ENCODE measurements at regions not wholly inside any gene's neighbourhood (a gene's known extent, or its start where the extent isn't known, plus 50 kb on each side); places are given as distances from the start of the nearest gene placed in this dataset.

DNA sequence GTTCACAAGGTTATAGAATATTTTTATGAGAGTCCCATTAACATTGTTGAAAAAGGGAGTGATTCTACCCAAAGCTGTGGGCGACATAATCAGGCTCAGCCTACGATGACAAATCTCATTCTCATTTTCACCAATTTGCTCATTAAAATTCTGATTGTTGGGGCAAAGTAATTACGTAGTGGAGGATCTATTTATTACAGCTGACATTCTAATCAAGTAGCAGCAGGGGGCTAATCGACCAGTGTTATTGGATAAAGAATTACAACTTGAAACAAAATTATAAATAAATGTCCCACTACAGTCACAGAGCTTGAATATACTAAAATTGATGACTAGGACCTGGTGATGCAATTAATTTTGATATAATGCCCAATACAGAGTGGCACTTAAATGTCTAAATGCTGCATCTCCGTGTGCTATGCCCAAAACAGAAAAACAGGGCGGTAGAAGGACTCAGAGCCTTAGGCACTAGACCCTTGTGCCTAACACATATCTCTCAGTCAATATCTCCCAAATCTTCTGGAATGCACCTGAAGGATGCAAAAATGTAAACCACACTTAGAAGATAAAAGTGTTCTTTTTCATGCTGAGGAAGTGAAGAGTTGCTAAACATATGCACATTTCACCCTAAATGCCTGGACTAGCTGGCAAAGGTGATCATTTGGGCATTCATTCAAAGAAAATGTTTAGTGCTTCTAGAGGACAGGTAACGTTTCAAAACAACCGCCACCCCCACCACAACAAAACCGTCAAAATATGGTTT, 88.3 kb downstream of the CD24 start:
- no peak overlapping the region for H3K4me3 ChIP-seq (replicated peaks; ENCODE audit: low read depth, low read length)
- TF ChIP-seq CTCF (IDR thresholded peaks at IDR 0.05; ENCODE audit: low read depth, low read length, missing control alignments) = no peak
- DNase-seq (ENCODE audit: extremely low read depth, low read depth) = no peak

GRCh38 chr6:106885679-106886078, 88.8 kb downstream of the CD24 start:
- no peak for DNase-seq (ENCODE audit: extremely low read depth, low read depth)
- TF ChIP-seq CTCF (IDR thresholded peaks at IDR 0.05; ENCODE audit: low read depth, low read length, missing control alignments) = no peak
- no peak overlapping the region for H3K4me3 ChIP-seq (replicated peaks; ENCODE audit: low read depth, low read length)

DNA sequence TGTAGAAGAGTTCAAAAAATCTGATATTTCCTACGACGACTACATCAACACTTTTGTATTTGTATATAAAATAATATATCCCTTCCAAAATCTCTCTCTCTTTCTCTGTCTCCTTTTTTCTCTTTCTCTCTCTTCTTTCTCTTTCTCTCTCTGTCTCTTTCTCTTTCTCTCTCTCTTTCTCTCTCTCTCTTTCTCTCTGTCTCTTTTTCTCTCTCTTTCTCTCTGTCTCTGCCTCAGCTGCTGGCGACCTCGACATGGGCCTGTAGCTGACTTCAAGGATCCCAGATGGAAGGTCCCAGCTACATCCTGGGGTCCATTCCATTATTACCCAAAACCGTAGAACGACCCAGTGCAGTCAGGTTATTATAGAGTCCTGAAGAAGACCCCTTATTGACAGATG, 90.0 kb downstream of the CD24 start:
- H3K4me3 ChIP-seq (replicated peaks; ENCODE audit: low read depth, low read length) = no peak overlapping the region
- DNase-seq (ENCODE audit: extremely low read depth, low read depth) = no peak
- no peak for TF ChIP-seq CTCF (IDR thresholded peaks at IDR 0.05; ENCODE audit: low read depth, low read length, missing control alignments)

- DNase-seq (ENCODE audit: extremely low read depth, low read depth) = no peak
- H3K4me3 ChIP-seq (replicated peaks; ENCODE audit: low read depth, low read length) = no peak overlapping the region
- no peak for TF ChIP-seq CTCF (IDR thresholded peaks at IDR 0.05; ENCODE audit: low read depth, low read length, missing control alignments)
Observed at GRCh38 chr6:106883808-106884262, 90.7 kb downstream of the CD24 start.

DNA sequence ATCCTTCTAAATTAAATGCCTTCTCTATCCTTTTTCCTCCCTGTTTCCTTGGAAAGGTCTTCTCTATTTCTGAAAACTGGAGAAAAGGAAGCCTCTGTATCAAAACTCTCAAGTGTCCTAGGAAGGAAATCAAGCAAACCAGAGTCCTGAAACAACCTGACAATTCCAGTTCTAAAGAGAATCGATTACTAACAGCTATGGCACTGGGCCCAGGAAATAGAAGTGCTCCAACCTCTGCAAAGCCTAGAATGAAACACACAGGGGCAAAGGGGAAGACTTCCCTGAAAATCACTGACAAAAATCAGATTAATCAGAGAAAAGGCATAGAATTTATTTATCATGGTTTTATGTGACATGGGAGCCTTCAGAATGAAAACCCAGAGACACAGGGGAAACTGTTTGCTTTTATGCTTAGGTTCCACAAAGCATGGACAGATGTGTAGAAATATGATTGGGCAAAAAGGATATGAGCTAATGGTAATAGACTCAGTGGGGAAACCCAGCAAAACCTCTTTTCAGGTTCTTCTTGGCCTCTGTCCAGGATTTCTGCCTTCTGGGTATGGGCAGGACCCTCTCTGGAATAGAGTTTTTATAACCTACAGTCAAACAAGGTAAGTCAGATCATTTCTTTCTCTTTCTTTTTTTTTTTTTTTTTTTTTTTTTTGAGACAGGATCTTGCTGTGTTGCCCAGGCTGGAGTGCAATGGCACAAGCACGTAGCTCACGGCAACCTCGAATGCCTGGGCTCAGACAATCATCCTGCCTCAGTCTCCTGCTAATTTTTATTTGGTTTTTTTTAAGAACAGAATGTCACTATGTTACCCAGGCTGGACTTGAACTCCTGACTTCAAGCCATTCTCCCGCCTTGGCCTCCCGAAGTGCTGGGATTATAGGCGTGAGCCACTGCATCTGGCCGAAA, 91.7 kb downstream of the CD24 start:
- H3K4me3 ChIP-seq (replicated peaks; ENCODE audit: low read depth, low read length) = no peak overlapping the region
- TF ChIP-seq CTCF (IDR thresholded peaks at IDR 0.05; ENCODE audit: low read depth, low read length, missing control alignments) = no peak
- DNase-seq (ENCODE audit: extremely low read depth, low read depth) = no peak

DNA sequence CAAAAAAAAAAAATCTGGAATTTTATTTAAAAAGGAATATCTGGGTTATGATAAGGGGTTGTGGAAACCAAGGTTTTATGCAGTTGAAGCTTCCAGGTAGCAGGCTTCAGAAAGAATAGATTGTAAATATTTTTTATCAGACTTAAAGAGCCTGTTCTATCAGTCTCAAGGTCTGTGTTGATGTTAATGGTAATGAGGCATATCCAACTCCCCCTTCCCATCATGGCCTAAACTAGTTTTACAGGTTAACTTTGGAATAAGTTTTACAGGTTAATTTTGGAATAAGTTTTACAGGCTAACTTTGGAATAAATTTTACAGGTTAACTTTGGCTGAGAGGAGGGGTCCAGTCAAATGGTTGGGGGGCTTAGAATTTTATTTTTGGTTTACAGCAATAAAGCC, 92.4 kb downstream of the CD24 start:
- TF ChIP-seq CTCF (IDR thresholded peaks at IDR 0.05; ENCODE audit: low read depth, low read length, missing control alignments) = no peak
- DNase-seq (ENCODE audit: extremely low read depth, low read depth) = no peak
- no peak overlapping the region for H3K4me3 ChIP-seq (replicated peaks; ENCODE audit: low read depth, low read length)

Data from HFF-Myc (cell line).